ENCODE measurements at regions not wholly inside any gene's neighbourhood (a gene's known extent, or its start where the extent isn't known, plus 50 kb on each side); places are given as distances from the start of the nearest gene placed in this dataset.

- no peak overlapping the region for H3K27ac Mint-ChIP-seq
- Histone ChIP-seq H3K27ac (ENCODE audit: low read length) (no peak overlapping the region), H3K36me3 (ENCODE audit: control insufficient read depth, insufficient read depth, low read length) (no peaks in the 10 kb centered on the region), H3K4me3 (ENCODE audit: low read length) (no peak overlapping the region), H3K27me3 (ENCODE audit: control insufficient read depth, insufficient read depth, low read length) (no peaks in the 10 kb centered on the region), H3K9me3 (ENCODE audit: control insufficient read depth, insufficient read depth, low read length) (no peaks in the 10 kb centered on the region), H3K4me1 (ENCODE audit: control insufficient read depth, insufficient read depth, low read length) (no peaks in the 10 kb centered on the region)
- H3K27me3 Mint-ChIP-seq (ENCODE audit: low read depth in 2 of 2) = peaks cover 9 to 19% of the 10 kb centered on the region in 2 donors
- intact Hi-C loops (cut with micrococcal nuclease) = no loop called here
- DNase-seq = no peak
- no peak overlapping the region for H3K4me3 Mint-ChIP-seq
- no peaks in the 10 kb centered on the region for H3K4me1 Mint-ChIP-seq
- ATAC-seq = no peak
- 87% methylated on average over 5 of the region's 5 CpGs for WGBS (ENCODE audit: insufficient coverage)
- H3K36me3 Mint-ChIP-seq = no peaks in the 10 kb centered on the region
- no peak for TF ChIP-seq CTCF (IDR thresholded peaks at IDR 0.05)
- H3K9me3 Mint-ChIP-seq = no peaks in the 10 kb centered on the region
Measured at GRCh38 chr1:47647327-47647845, 209.5 kb downstream of the FOXD2 start.

GRCh38 chr1:47650205-47650604, 212.4 kb downstream of the FOXD2 start:
- no peak for TF ChIP-seq CTCF (IDR thresholded peaks at IDR 0.05)
- ATAC-seq (no peak), DNase-seq (no peak)
- Histone ChIP-seq H3K36me3 (ENCODE audit: control insufficient read depth, insufficient read depth, low read length) (no peaks in the 10 kb centered on the region), H3K4me3 (ENCODE audit: low read length) (no peak overlapping the region), H3K27me3 (ENCODE audit: control insufficient read depth, insufficient read depth, low read length) (no peaks in the 10 kb centered on the region), H3K9me3 (ENCODE audit: control insufficient read depth, insufficient read depth, low read length) (no peaks in the 10 kb centered on the region), H3K4me1 (ENCODE audit: control insufficient read depth, insufficient read depth, low read length) (no peaks in the 10 kb centered on the region), H3K27ac (ENCODE audit: low read length) (no peak overlapping the region)
- Mint-ChIP-seq H3K27me3 (ENCODE audit: low read depth in 2 of 2) (peaks cover 9 to 16% of the 10 kb centered on the region in 2 donors), H3K9me3 (no peaks in the 10 kb centered on the region), H3K27ac (no peak overlapping the region), H3K4me1 (no peaks in the 10 kb centered on the region), H3K36me3 (no peaks in the 10 kb centered on the region), H3K4me3 (no peak overlapping the region)
- intact Hi-C loops (cut with micrococcal nuclease) = no loop called here
- WGBS (ENCODE audit: insufficient coverage) = 90% methylated on average over 7 of the region's 7 CpGs

- DNase-seq (no peak), ATAC-seq (no peak)
- H3K4me3 Mint-ChIP-seq = no peak overlapping the region
- Histone ChIP-seq H3K36me3 (ENCODE audit: control insufficient read depth, insufficient read depth, low read length) (no peaks in the 10 kb centered on the region), H3K27ac (ENCODE audit: low read length) (no peak overlapping the region), H3K4me3 (ENCODE audit: low read length) (no peak overlapping the region), H3K4me1 (ENCODE audit: control insufficient read depth, insufficient read depth, low read length) (no peaks in the 10 kb centered on the region), H3K27me3 (ENCODE audit: control insufficient read depth, insufficient read depth, low read length) (no peaks in the 10 kb centered on the region), H3K9me3 (ENCODE audit: control insufficient read depth, insufficient read depth, low read length) (no peaks in the 10 kb centered on the region)
- WGBS (ENCODE audit: insufficient coverage) = 100% methylated on average over 1 of the region's 1 CpG
- intact Hi-C loops (cut with micrococcal nuclease) = no loop called here
- H3K9me3 Mint-ChIP-seq = no peaks in the 10 kb centered on the region
- H3K27ac Mint-ChIP-seq = no peak overlapping the region
- H3K36me3 Mint-ChIP-seq = no peaks in the 10 kb centered on the region
- H3K4me1 Mint-ChIP-seq = no peaks in the 10 kb centered on the region
- TF ChIP-seq CTCF (IDR thresholded peaks at IDR 0.05) = no peak
- peaks cover 8 to 12% of the 10 kb centered on the region in 2 donors for H3K27me3 Mint-ChIP-seq (ENCODE audit: low read depth in 2 of 2)
Measured at GRCh38 chr1:47650611-47651010, 212.8 kb downstream of the FOXD2 start.
